HEK293 (cell line): ENCODE measurements at regions not wholly inside any gene's neighbourhood (a gene's known extent, or its start where the extent isn't known, plus 50 kb on each side); places are given as distances from the start of the nearest gene placed in this dataset.

ENCODE experiments used
- TCF7L2 ChIP-seq: IDR thresholded peaks from 2 replicates; pipeline ENCODE4 v1.6.1; 2011; ENCODE audit warnings: low read depth, mild to moderate bottlenecking, inconsistent platforms, low read length, moderate library complexity, borderline replicate concordance
- WT1 ChIP-seq: fragments of 450-650 bp; formaldehyde crosslinking; IDR thresholded peaks from 2 replicates; pipeline ENCODE4 v1.5.1; 2016; ENCODE audit warnings: missing biosample characterization, missing genetic modification characterization
- YY1 ChIP-seq: fragments of 450-650 bp; formaldehyde crosslinking; IDR thresholded peaks from 2 replicates; pipeline ENCODE4 v1.5.1; 2018; ENCODE audit warnings: missing biosample characterization, missing genetic modification characterization
- ZBTB48 ChIP-seq: fragments of 450-650 bp; formaldehyde crosslinking; IDR thresholded peaks from 2 replicates; pipeline ENCODE4 v1.5.1; 2016; ENCODE audit warnings: missing biosample characterization, missing genetic modification characterization
- ZBTB7A ChIP-seq: fragments of 450-650 bp; formaldehyde crosslinking; IDR thresholded peaks from 2 replicates; pipeline ENCODE4 v1.5.1; 2016; ENCODE audit warnings: low read depth, missing biosample characterization, missing genetic modification characterization
- ZIC2 ChIP-seq: fragments of 450-650 bp; formaldehyde crosslinking; IDR thresholded peaks from 2 replicates; pipeline ENCODE4 v1.5.1; 2016; ENCODE audit warnings: missing biosample characterization, missing genetic modification characterization
- ZNF510 ChIP-seq: fragments of 450-650 bp; formaldehyde crosslinking; IDR thresholded peaks from 2 replicates; pipeline ENCODE4 v1.5.1; 2018; ENCODE audit warnings: mild to moderate bottlenecking, missing genetic modification characterization, missing biosample characterization; ENCODE audit not compliant: insufficient replicate concordance
- ZNF571 ChIP-seq: fragments of 450-650 bp; formaldehyde crosslinking; IDR thresholded peaks from 2 replicates; pipeline ENCODE4 v1.5.0; 2017; ENCODE audit warnings: missing biosample characterization, missing genetic modification characterization
- ZNF660 ChIP-seq: fragments of 450-650 bp; IDR thresholded peaks from 2 replicates; pipeline ENCODE4 v1.5.1; 2018; ENCODE audit warnings: missing biosample characterization, mild to moderate bottlenecking, missing genetic modification characterization
- TF ChIP-seq, protein P1 (sequence below): fragments of 450-650 bp; formaldehyde crosslinking; IDR thresholded peaks from 2 replicates; pipeline ENCODE4 v1.5.1; 2017; ENCODE audit warnings: missing biosample characterization, missing genetic modification characterization
- TF ChIP-seq, protein P2 (sequence below): fragments of 450-650 bp; formaldehyde crosslinking; IDR thresholded peaks from 2 replicates; pipeline ENCODE4 v1.5.1; 2016; ENCODE audit warnings: missing biosample characterization, missing genetic modification characterization
- TF ChIP-seq, protein P3 (sequence below): fragments of 450-650 bp; formaldehyde crosslinking; IDR thresholded peaks from 2 replicates; pipeline ENCODE4 v1.5.1; 2016; ENCODE audit warnings: missing biosample characterization, missing genetic modification characterization
- TF ChIP-seq, protein P4 (sequence below): fragments of 450-650 bp; formaldehyde crosslinking; IDR thresholded peaks from 2 replicates; pipeline ENCODE4 v1.5.1; 2016; ENCODE audit warnings: missing biosample characterization, missing genetic modification characterization

DNA sequence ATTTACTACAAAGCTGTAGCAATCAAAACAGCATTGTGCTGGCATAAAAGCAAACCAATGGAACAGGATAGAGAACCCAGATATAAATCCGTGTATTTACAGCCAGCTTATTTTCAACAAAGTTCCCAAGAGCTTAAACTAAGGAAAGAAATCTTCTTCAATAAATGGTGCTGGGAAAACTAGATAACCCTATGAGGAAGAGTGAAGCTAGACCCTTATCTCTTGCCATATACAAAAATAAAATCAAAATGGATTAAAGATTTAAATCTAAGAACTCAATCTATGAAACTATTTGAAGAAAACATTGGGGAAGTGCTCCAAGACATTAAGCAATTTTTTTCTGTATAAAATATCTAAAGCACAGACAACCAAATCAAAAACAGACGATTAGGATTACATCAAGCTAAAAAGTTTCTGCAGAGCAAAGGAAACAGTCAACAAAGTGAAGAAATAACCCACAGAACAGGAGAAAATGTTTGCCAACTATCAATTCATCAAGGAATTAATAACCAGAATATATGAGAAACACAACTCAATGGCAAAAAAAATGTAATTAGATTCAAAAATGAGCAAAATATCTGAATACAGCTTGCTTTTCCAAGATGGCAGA, 480.7 kb downstream of the LMO7 start:
- TF ChIP-seq ZBTB7A (no peak), ZIC2 (no peak), ZNF510 (tag by site-specific recombination) (no peak), YY1 (tag by site-specific recombination) (no peak), TCF7L2 (no peak), ZBTB48 (tag by site-specific recombination) (no peak), WT1 (tag by site-specific recombination) (no peak), ZNF571 (tag by site-specific recombination) (no peak), ZNF660 (tag by site-specific recombination) (no peak)
- TF ChIP-seq, protein P1, sequence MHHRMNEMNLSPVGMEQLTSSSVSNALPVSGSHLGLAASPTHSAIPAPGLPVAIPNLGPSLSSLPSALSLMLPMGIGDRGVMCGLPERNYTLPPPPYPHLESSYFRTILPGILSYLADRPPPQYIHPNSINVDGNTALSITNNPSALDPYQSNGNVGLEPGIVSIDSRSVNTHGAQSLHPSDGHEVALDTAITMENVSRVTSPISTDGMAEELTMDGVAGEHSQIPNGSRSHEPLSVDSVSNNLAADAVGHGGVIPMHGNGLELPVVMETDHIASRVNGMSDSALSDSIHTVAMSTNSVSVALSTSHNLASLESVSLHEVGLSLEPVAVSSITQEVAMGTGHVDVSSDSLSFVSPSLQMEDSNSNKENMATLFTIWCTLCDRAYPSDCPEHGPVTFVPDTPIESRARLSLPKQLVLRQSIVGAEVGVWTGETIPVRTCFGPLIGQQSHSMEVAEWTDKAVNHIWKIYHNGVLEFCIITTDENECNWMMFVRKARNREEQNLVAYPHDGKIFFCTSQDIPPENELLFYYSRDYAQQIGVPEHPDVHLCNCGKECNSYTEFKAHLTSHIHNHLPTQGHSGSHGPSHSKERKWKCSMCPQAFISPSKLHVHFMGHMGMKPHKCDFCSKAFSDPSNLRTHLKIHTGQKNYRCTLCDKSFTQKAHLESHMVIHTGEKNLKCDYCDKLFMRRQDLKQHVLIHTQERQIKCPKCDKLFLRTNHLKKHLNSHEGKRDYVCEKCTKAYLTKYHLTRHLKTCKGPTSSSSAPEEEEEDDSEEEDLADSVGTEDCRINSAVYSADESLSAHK = no peak
- TF ChIP-seq, protein P2, sequence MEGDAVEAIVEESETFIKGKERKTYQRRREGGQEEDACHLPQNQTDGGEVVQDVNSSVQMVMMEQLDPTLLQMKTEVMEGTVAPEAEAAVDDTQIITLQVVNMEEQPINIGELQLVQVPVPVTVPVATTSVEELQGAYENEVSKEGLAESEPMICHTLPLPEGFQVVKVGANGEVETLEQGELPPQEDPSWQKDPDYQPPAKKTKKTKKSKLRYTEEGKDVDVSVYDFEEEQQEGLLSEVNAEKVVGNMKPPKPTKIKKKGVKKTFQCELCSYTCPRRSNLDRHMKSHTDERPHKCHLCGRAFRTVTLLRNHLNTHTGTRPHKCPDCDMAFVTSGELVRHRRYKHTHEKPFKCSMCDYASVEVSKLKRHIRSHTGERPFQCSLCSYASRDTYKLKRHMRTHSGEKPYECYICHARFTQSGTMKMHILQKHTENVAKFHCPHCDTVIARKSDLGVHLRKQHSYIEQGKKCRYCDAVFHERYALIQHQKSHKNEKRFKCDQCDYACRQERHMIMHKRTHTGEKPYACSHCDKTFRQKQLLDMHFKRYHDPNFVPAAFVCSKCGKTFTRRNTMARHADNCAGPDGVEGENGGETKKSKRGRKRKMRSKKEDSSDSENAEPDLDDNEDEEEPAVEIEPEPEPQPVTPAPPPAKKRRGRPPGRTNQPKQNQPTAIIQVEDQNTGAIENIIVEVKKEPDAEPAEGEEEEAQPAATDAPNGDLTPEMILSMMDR = no peak
- TF ChIP-seq, protein P3, sequence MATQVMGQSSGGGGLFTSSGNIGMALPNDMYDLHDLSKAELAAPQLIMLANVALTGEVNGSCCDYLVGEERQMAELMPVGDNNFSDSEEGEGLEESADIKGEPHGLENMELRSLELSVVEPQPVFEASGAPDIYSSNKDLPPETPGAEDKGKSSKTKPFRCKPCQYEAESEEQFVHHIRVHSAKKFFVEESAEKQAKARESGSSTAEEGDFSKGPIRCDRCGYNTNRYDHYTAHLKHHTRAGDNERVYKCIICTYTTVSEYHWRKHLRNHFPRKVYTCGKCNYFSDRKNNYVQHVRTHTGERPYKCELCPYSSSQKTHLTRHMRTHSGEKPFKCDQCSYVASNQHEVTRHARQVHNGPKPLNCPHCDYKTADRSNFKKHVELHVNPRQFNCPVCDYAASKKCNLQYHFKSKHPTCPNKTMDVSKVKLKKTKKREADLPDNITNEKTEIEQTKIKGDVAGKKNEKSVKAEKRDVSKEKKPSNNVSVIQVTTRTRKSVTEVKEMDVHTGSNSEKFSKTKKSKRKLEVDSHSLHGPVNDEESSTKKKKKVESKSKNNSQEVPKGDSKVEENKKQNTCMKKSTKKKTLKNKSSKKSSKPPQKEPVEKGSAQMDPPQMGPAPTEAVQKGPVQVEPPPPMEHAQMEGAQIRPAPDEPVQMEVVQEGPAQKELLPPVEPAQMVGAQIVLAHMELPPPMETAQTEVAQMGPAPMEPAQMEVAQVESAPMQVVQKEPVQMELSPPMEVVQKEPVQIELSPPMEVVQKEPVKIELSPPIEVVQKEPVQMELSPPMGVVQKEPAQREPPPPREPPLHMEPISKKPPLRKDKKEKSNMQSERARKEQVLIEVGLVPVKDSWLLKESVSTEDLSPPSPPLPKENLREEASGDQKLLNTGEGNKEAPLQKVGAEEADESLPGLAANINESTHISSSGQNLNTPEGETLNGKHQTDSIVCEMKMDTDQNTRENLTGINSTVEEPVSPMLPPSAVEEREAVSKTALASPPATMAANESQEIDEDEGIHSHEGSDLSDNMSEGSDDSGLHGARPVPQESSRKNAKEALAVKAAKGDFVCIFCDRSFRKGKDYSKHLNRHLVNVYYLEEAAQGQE (tag by site-specific recombination) = no peak
- TF ChIP-seq, protein P4, sequence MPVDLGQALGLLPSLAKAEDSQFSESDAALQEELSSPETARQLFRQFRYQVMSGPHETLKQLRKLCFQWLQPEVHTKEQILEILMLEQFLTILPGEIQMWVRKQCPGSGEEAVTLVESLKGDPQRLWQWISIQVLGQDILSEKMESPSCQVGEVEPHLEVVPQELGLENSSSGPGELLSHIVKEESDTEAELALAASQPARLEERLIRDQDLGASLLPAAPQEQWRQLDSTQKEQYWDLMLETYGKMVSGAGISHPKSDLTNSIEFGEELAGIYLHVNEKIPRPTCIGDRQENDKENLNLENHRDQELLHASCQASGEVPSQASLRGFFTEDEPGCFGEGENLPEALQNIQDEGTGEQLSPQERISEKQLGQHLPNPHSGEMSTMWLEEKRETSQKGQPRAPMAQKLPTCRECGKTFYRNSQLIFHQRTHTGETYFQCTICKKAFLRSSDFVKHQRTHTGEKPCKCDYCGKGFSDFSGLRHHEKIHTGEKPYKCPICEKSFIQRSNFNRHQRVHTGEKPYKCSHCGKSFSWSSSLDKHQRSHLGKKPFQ (tag by site-specific recombination) = no peak
